PC-9 (cell line): ENCODE measurements at regions not wholly inside any gene's neighbourhood (a gene's known extent, or its start where the extent isn't known, plus 50 kb on each side); places are given as distances from the start of the nearest gene placed in this dataset.

Experiments used
- CTCF ChIP-seq: fragments of 200-600 bp; sonication (generic); conservative IDR thresholded peaks from 2 replicates; pipeline ENCODE4 v1.6.1; 2017; ENCODE audit warnings: mixed run types, antibody characterized with exemption, mild to moderate bottlenecking, moderate library complexity
- EZH2 ChIP-seq: fragments of 200-600 bp; sonication (generic); IDR thresholded peaks from 2 replicates; pipeline ENCODE4 v1.8.0; 2017; ENCODE audit warnings: antibody characterized with exemption, low read depth

GRCh38 chr6:44560458-44561059 lies 173.1 kb downstream of the CDC5L start:
- TF ChIP-seq CTCF (no peak), EZH2 (no peak)
